ENCODE measurements at regions not wholly inside any gene's neighbourhood (a gene's known extent, or its start where the extent isn't known, plus 50 kb on each side); places are given as distances from the start of the nearest gene placed in this dataset.

DNA sequence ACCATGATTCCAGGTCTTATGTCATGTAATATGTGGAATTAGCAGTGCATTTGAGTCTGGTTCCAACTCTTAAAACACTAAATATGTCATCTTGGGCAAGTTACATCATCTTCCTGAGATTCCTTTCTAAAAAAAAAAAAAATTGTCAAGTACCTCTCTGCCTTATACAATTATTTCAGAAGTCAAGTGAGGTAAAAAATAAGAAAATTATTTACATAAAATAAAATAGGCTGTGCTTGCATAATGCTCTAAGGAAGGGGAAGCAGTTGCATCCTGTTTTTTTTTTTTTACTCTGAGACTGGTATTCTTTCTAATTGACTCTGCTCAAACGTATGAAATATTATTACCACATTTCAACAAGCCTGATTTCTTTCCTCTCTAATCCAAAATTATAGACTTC, 55.1 kb upstream of the SEMA3A start:
- H2AFZ ChIP-seq (ENCODE audit: low read length): no peak overlapping the region
- no peaks in the 10 kb centered on the region for H3K79me2 ChIP-seq (ENCODE audit: insufficient read depth, low read length)
- H3K9me2 ChIP-seq (replicated peaks; ENCODE audit: low read depth, low read length): no peaks in the 10 kb centered on the region
- no peaks in the 10 kb centered on the region for H3K36me3 ChIP-seq (ENCODE audit: insufficient read depth, low read length)
- no peaks in the 10 kb centered on the region for H3F3A ChIP-seq (ENCODE audit: low read depth)
- H3K27me3 ChIP-seq (ENCODE audit: insufficient read depth, low read length, poor library complexity, severe bottlenecking): no peaks in the 10 kb centered on the region
- H3K4me3 ChIP-seq (ENCODE audit: low read length, poor library complexity, severe bottlenecking): no peak overlapping the region
- no peak overlapping the region for H3K4me2 ChIP-seq (ENCODE audit: low read depth, low read length, poor library complexity, severe bottlenecking)
- H3K4me1 ChIP-seq (ENCODE audit: insufficient read depth, low read length, poor library complexity, severe bottlenecking): no peaks in the 10 kb centered on the region
- no peak for TF ChIP-seq EZH2phosphoT487 (IDR thresholded peaks at IDR 0.05; ENCODE audit: borderline replicate concordance)
- TF ChIP-seq, protein P1, sequence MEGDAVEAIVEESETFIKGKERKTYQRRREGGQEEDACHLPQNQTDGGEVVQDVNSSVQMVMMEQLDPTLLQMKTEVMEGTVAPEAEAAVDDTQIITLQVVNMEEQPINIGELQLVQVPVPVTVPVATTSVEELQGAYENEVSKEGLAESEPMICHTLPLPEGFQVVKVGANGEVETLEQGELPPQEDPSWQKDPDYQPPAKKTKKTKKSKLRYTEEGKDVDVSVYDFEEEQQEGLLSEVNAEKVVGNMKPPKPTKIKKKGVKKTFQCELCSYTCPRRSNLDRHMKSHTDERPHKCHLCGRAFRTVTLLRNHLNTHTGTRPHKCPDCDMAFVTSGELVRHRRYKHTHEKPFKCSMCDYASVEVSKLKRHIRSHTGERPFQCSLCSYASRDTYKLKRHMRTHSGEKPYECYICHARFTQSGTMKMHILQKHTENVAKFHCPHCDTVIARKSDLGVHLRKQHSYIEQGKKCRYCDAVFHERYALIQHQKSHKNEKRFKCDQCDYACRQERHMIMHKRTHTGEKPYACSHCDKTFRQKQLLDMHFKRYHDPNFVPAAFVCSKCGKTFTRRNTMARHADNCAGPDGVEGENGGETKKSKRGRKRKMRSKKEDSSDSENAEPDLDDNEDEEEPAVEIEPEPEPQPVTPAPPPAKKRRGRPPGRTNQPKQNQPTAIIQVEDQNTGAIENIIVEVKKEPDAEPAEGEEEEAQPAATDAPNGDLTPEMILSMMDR (conservative IDR thresholded peaks at IDR 0.05; ENCODE audit: low read length): no peak
- H3K9ac ChIP-seq (ENCODE audit: low read depth, low read length, poor library complexity, severe bottlenecking): no peak overlapping the region
- H4K20me1 ChIP-seq (ENCODE audit: insufficient read depth, low read length, poor library complexity, severe bottlenecking): no peaks in the 10 kb centered on the region
- no peaks in the 10 kb centered on the region for H3K9me3 ChIP-seq (ENCODE audit: insufficient read depth, low read depth, low read length)

DNA sequence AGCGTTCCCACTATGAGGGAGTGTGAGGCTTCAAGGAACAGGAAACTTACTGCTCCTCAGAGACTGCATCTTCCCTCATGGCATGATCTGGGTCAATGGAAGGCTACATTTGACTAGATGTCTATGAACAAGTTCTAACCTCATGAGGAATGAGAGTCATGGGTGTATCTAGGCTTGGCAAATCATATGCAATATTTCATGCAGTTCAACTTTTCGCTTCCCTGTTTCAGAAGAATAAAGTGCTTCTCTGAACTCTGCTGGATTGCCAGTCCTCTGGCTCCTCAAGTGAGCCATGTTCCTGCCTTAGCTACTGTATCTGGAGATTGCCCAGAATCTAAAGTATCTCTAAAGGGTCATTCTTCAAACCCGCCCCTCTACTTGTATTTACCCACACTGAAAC, 54.3 kb upstream of the SEMA3A start:
- no peak for TF ChIP-seq EZH2phosphoT487 (IDR thresholded peaks at IDR 0.05; ENCODE audit: borderline replicate concordance)
- TF ChIP-seq, protein P1 (conservative IDR thresholded peaks at IDR 0.05; ENCODE audit: low read length): no peak
- Histone ChIP-seq H3K4me2 (ENCODE audit: low read depth, low read length, poor library complexity, severe bottlenecking) (no peak overlapping the region), H3K4me1 (ENCODE audit: insufficient read depth, low read length, poor library complexity, severe bottlenecking) (no peaks in the 10 kb centered on the region), H3K9me3 (ENCODE audit: insufficient read depth, low read depth, low read length) (no peaks in the 10 kb centered on the region), H3K4me3 (ENCODE audit: low read length, poor library complexity, severe bottlenecking) (no peak overlapping the region), H3F3A (ENCODE audit: low read depth) (no peaks in the 10 kb centered on the region), H3K36me3 (ENCODE audit: insufficient read depth, low read length) (no peaks in the 10 kb centered on the region), H3K9ac (ENCODE audit: low read depth, low read length, poor library complexity, severe bottlenecking) (no peak overlapping the region), H3K9me2 (replicated peaks; ENCODE audit: low read depth, low read length) (no peaks in the 10 kb centered on the region), H3K27me3 (ENCODE audit: insufficient read depth, low read length, poor library complexity, severe bottlenecking) (no peaks in the 10 kb centered on the region), H4K20me1 (ENCODE audit: insufficient read depth, low read length, poor library complexity, severe bottlenecking) (no peaks in the 10 kb centered on the region), H2AFZ (ENCODE audit: low read length) (no peak overlapping the region), H3K79me2 (ENCODE audit: insufficient read depth, low read length) (no peaks in the 10 kb centered on the region)

DNA sequence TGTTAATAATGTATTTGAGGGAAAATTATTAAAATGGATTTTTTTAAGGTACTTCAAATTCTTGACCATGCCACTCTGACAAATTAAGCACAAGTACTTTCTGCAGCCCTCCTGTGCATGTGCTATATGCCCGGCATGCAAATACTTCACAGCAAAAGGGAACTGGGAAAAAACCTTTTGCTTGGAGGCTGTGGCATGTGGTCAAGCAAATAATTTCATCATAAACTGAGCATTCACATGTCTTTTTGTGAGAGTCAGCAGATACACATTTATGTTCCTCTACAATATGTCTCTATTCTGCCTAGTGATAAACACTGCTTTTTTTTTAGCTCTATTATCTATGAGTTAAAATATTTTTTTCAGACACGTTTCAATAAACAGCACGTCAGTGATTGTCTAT, 53.7 kb upstream of the SEMA3A start:
- Histone ChIP-seq H3F3A (ENCODE audit: low read depth) (no peaks in the 10 kb centered on the region), H3K27me3 (ENCODE audit: insufficient read depth, low read length, poor library complexity, severe bottlenecking) (no peaks in the 10 kb centered on the region), H3K4me1 (ENCODE audit: insufficient read depth, low read length, poor library complexity, severe bottlenecking) (no peaks in the 10 kb centered on the region), H3K36me3 (ENCODE audit: insufficient read depth, low read length) (no peaks in the 10 kb centered on the region), H3K9me2 (replicated peaks; ENCODE audit: low read depth, low read length) (no peaks in the 10 kb centered on the region), H2AFZ (ENCODE audit: low read length) (no peak overlapping the region), H3K9ac (ENCODE audit: low read depth, low read length, poor library complexity, severe bottlenecking) (no peak overlapping the region), H3K79me2 (ENCODE audit: insufficient read depth, low read length) (no peaks in the 10 kb centered on the region), H4K20me1 (ENCODE audit: insufficient read depth, low read length, poor library complexity, severe bottlenecking) (no peaks in the 10 kb centered on the region), H3K4me2 (ENCODE audit: low read depth, low read length, poor library complexity, severe bottlenecking) (no peak overlapping the region), H3K9me3 (ENCODE audit: insufficient read depth, low read depth, low read length) (no peaks in the 10 kb centered on the region), H3K4me3 (ENCODE audit: low read length, poor library complexity, severe bottlenecking) (no peak overlapping the region)
- no peak for TF ChIP-seq EZH2phosphoT487 (IDR thresholded peaks at IDR 0.05; ENCODE audit: borderline replicate concordance)

DNA sequence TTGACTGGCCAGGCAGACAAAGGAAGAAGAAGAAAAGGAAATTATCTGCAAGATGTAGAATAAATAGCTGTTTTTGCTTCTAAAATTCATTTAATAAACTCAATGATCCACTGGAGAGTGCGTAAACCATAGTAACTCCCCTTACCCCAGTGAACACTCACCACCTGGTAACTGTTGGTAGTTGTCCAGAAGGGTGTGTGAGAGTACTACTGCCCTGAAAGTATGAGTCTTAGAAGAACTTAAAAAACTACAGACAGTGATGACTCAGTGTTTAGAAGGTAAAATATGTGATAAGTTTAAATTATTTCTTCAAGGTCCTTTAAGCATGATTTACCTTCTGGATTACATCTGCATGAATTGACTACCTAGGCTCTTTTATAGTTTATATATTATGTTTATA, 53.0 kb upstream of the SEMA3A start:
- Histone ChIP-seq H3K79me2 (ENCODE audit: insufficient read depth, low read length) (no peaks in the 10 kb centered on the region), H3K4me1 (ENCODE audit: insufficient read depth, low read length, poor library complexity, severe bottlenecking) (no peaks in the 10 kb centered on the region), H3K36me3 (ENCODE audit: insufficient read depth, low read length) (no peaks in the 10 kb centered on the region), H3K4me3 (ENCODE audit: low read length, poor library complexity, severe bottlenecking) (no peak overlapping the region), H3F3A (ENCODE audit: low read depth) (no peaks in the 10 kb centered on the region), H3K9ac (ENCODE audit: low read depth, low read length, poor library complexity, severe bottlenecking) (no peak overlapping the region), H4K20me1 (ENCODE audit: insufficient read depth, low read length, poor library complexity, severe bottlenecking) (no peaks in the 10 kb centered on the region), H2AFZ (ENCODE audit: low read length) (no peak overlapping the region), H3K9me2 (replicated peaks; ENCODE audit: low read depth, low read length) (no peaks in the 10 kb centered on the region), H3K27me3 (ENCODE audit: insufficient read depth, low read length, poor library complexity, severe bottlenecking) (no peaks in the 10 kb centered on the region), H3K9me3 (ENCODE audit: insufficient read depth, low read depth, low read length) (no peaks in the 10 kb centered on the region), H3K4me2 (ENCODE audit: low read depth, low read length, poor library complexity, severe bottlenecking) (no peak overlapping the region)
- TF ChIP-seq, protein P1 (conservative IDR thresholded peaks at IDR 0.05; ENCODE audit: low read length): no peak
- TF ChIP-seq EZH2phosphoT487 (IDR thresholded peaks at IDR 0.05; ENCODE audit: borderline replicate concordance): no peak

Data from Loucy (cell line).